ENCODE measurements at regions not wholly inside any gene's neighbourhood (a gene's known extent, or its start where the extent isn't known, plus 50 kb on each side); places are given as distances from the start of the nearest gene placed in this dataset.

DNA sequence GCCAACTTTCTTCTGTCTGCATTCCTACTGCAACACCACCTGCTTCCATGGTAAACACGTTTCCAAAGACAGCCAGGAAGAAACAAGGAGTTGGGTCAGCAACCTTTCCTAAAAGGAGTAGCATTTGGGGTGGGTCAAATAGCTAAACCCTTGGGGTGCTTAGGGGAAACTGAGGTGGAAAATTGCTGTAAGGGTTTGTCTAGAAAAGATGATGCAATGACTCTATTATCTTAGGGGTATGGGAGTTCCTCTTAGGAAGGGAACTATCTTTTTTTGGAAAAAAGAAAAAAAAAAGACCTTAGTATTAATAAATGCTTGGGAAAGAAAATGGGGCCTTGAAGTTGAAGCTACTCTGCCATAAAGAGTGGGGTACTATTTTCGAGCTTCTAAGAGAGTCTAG lies 86.1 kb upstream of the POMGNT2 start:
- no peaks in the 10 kb centered on the region for H3K36me3 ChIP-seq (ENCODE audit: insufficient read depth, low read length)
- H3K9me3 ChIP-seq (ENCODE audit: low read depth, low read length), result no peaks in the 10 kb centered on the region
- H3K9ac ChIP-seq (ENCODE audit: insufficient read length), result no peak overlapping the region
- no peak overlapping the region for H3K4me3 ChIP-seq
- DNase-seq (ENCODE audit: low read depth, low spot score), result no peak
- H3K27ac ChIP-seq, result no peak overlapping the region
- no peak for TF ChIP-seq POLR2AphosphoS5 (IDR thresholded peaks at IDR 0.05; ENCODE audit: borderline replicate concordance, low read depth, low read length)
- TF ChIP-seq EZH2 (IDR thresholded peaks at IDR 0.05), result no peak
- no peak for TF ChIP-seq FOXP2 (optimal IDR thresholded peaks at IDR 0.05; ENCODE audit: control extremely low read depth, extremely low read length, insufficient read depth)

DNA sequence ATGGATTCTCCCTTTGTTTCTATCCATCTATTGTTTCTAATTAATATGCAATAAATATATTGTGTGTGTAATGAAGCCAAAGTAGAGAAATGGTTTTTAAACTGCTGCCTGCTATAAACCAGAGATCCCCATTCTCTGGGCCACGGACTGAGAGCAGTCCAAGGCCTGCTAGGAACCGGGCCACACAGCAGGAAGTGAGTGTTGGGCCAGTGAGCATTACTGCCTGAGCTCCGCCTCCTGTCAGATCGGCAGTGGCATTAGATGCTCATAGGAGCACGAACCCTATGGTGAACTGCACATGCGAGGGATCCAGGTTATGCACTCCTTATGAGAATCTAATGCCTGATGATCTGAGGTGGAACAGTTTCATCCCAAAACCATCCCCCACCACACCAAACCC lies 85.2 kb upstream of the POMGNT2 start:
- no peak overlapping the region for H3K9ac ChIP-seq (ENCODE audit: insufficient read length)
- no peak for DNase-seq (ENCODE audit: low read depth, low spot score)
- H3K4me3 ChIP-seq, result no peak overlapping the region
- no peaks in the 10 kb centered on the region for H3K36me3 ChIP-seq (ENCODE audit: insufficient read depth, low read length)
- TF ChIP-seq FOXP2 (optimal IDR thresholded peaks at IDR 0.05; ENCODE audit: control extremely low read depth, extremely low read length, insufficient read depth) (no peak), POLR2AphosphoS5 (IDR thresholded peaks at IDR 0.05; ENCODE audit: borderline replicate concordance, low read depth, low read length) (no peak), EZH2 (IDR thresholded peaks at IDR 0.05) (no peak)
- H3K9me3 ChIP-seq (ENCODE audit: low read depth, low read length), result no peaks in the 10 kb centered on the region
- no peak overlapping the region for H3K27ac ChIP-seq

- DNase-seq (ENCODE audit: low read depth, low spot score), result no peak
- no peak overlapping the region for H3K9ac ChIP-seq (ENCODE audit: insufficient read length)
- no peak overlapping the region for H3K27ac ChIP-seq
- no peaks in the 10 kb centered on the region for H3K36me3 ChIP-seq (ENCODE audit: insufficient read depth, low read length)
- H3K9me3 ChIP-seq (ENCODE audit: low read depth, low read length), result no peaks in the 10 kb centered on the region
- no peak overlapping the region for H3K4me3 ChIP-seq
- TF ChIP-seq POLR2AphosphoS5 (IDR thresholded peaks at IDR 0.05; ENCODE audit: borderline replicate concordance, low read depth, low read length) (no peak), FOXP2 (optimal IDR thresholded peaks at IDR 0.05; ENCODE audit: control extremely low read depth, extremely low read length, insufficient read depth) (no peak), EZH2 (IDR thresholded peaks at IDR 0.05) (no peak)
Measured at GRCh38 chr3:43190670-43191069, 84.8 kb upstream of the POMGNT2 start.

GRCh38 chr3:43187836-43188479 lies 82.1 kb upstream of the POMGNT2 start:
- no peak overlapping the region for H3K4me3 ChIP-seq
- H3K36me3 ChIP-seq (ENCODE audit: insufficient read depth, low read length), result no peaks in the 10 kb centered on the region
- no peak for DNase-seq (ENCODE audit: low read depth, low spot score)
- H3K9ac ChIP-seq (ENCODE audit: insufficient read length), result no peak overlapping the region
- no peaks in the 10 kb centered on the region for H3K9me3 ChIP-seq (ENCODE audit: low read depth, low read length)
- no peak overlapping the region for H3K27ac ChIP-seq
- TF ChIP-seq FOXP2 (optimal IDR thresholded peaks at IDR 0.05; ENCODE audit: control extremely low read depth, extremely low read length, insufficient read depth) (no peak), EZH2 (IDR thresholded peaks at IDR 0.05) (no peak), POLR2AphosphoS5 (IDR thresholded peaks at IDR 0.05; ENCODE audit: borderline replicate concordance, low read depth, low read length) (no peak)

- H3K27ac ChIP-seq, result no peak overlapping the region
- no peaks in the 10 kb centered on the region for H3K9me3 ChIP-seq (ENCODE audit: low read depth, low read length)
Measured at GRCh38 chr3:43185983-43186314, 80.1 kb upstream of the POMGNT2 start.

GRCh38 chr3:43185274-43185982 lies 79.5 kb upstream of the POMGNT2 start:
- no peak overlapping the region for H3K4me3 ChIP-seq
- H3K9ac ChIP-seq (ENCODE audit: insufficient read length), result no peak overlapping the region
- no peak overlapping the region for H3K27ac ChIP-seq
- no peaks in the 10 kb centered on the region for H3K9me3 ChIP-seq (ENCODE audit: low read depth, low read length)
- no peaks in the 10 kb centered on the region for H3K36me3 ChIP-seq (ENCODE audit: insufficient read depth, low read length)
- no peak for DNase-seq (ENCODE audit: low read depth, low spot score)
- no peak for TF ChIP-seq EZH2 (IDR thresholded peaks at IDR 0.05)

More at GRCh38 chr3:43185983-43186314, 80.1 kb upstream of the POMGNT2 start:
- DNase-seq (ENCODE audit: low read depth, low spot score), result no peak
- no peaks in the 10 kb centered on the region for H3K36me3 ChIP-seq (ENCODE audit: insufficient read depth, low read length)
- TF ChIP-seq POLR2AphosphoS5 (IDR thresholded peaks at IDR 0.05; ENCODE audit: borderline replicate concordance, low read depth, low read length) (no peak), EZH2 (IDR thresholded peaks at IDR 0.05) (no peak), FOXP2 (optimal IDR thresholded peaks at IDR 0.05; ENCODE audit: control extremely low read depth, extremely low read length, insufficient read depth) (no peak)
- no peak overlapping the region for H3K4me3 ChIP-seq
- no peak overlapping the region for H3K9ac ChIP-seq (ENCODE audit: insufficient read length)

DNA sequence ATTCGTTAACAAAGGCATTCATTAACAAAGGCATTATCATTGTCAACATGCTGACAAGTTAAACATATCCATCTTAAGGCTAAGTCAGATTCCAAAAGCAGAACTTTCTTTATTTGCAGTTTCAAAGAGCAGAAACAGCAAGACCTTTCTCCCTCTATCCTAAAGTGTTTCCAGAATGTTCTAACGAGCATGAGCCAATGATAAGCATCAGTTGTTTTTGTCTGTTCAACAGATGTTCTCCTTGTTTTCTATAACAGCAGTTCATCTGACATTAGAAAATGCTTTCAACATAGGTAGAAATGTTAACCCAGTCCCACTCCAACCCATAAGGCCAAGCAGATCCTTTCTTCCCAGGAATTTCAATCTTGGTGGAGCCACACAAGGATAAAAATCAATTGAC lies 77.6 kb upstream of the POMGNT2 start:
- TF ChIP-seq POLR2AphosphoS5 (IDR thresholded peaks at IDR 0.05; ENCODE audit: borderline replicate concordance, low read depth, low read length) (no peak), EZH2 (IDR thresholded peaks at IDR 0.05) (no peak), FOXP2 (optimal IDR thresholded peaks at IDR 0.05; ENCODE audit: control extremely low read depth, extremely low read length, insufficient read depth) (no peak)
- H3K9ac ChIP-seq (ENCODE audit: insufficient read length), result no peak overlapping the region
- H3K27ac ChIP-seq, result no peak overlapping the region
- H3K9me3 ChIP-seq (ENCODE audit: low read depth, low read length), result no peaks in the 10 kb centered on the region
- H3K4me3 ChIP-seq, result no peak overlapping the region
- H3K36me3 ChIP-seq (ENCODE audit: insufficient read depth, low read length), result no peaks in the 10 kb centered on the region
- no peak for DNase-seq (ENCODE audit: low read depth, low spot score)

GRCh38 chr3:43181202-43181821 lies 75.4 kb upstream of the POMGNT2 start:
- H3K36me3 ChIP-seq (ENCODE audit: insufficient read depth, low read length), result no peaks in the 10 kb centered on the region
- no peak for DNase-seq (ENCODE audit: low read depth, low spot score)
- no peak overlapping the region for H3K4me3 ChIP-seq
- H3K9me3 ChIP-seq (ENCODE audit: low read depth, low read length), result no peaks in the 10 kb centered on the region
- no peak overlapping the region for H3K9ac ChIP-seq (ENCODE audit: insufficient read length)
- no peak for TF ChIP-seq EZH2 (IDR thresholded peaks at IDR 0.05)
- TF ChIP-seq POLR2AphosphoS5 (IDR thresholded peaks at IDR 0.05; ENCODE audit: borderline replicate concordance, low read depth, low read length), result no peak
- no peak for TF ChIP-seq FOXP2 (optimal IDR thresholded peaks at IDR 0.05; ENCODE audit: control extremely low read depth, extremely low read length, insufficient read depth)
- H3K27ac ChIP-seq, result no peak overlapping the region
